Thyroid gland (tissue), 4 donors: ENCODE measurements at regions not wholly inside any gene's neighbourhood (a gene's known extent, or its start where the extent isn't known, plus 50 kb on each side); places are given as distances from the start of the nearest gene placed in this dataset.

ENCODE experiments used
- POLR2A ChIP-seq, 2 donors: fragments of 450-650 bp; IDR thresholded peaks; one replicate each; pipeline ENCODE4 v1.6.1; 2017; ENCODE audit warnings: antibody characterized with exemption in 2 of 2, mild to moderate bottlenecking in 2 of 2, moderate library complexity in 1 of 2
- TF ChIP-seq, protein P1 (sequence below), 6 experiments: fragments of 200-600 bp in 3 of 6; fragments of 450-650 bp in 3 of 6; sonication (generic) in 3 of 6; IDR thresholded peaks; one replicate each; pipeline ENCODE4 v1.5.1; 2016 to 2019; ENCODE audit warnings: antibody characterized with exemption in 6 of 6, mild to moderate bottlenecking in 2 of 6, inconsistent platforms in 1 of 6, moderate library complexity in 1 of 6

DNA sequence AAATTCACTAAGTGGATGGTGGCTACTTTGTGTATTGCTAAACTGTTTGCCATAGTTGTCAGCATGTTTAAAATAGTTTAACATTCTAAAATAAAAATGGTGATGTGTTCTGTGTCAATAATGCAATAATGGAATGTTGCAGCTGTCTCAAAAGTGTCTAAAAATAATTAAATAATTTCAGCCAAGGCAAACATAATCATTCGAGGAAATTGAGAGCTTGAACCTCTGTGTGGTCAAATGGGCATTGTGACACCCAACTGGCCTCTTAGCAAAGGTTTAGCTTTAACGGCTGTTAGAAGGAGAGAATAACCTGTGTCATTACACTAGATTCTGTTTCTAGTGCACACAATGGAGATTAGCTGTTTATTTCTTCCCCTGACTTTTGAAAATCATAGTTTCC is 278.5 kb downstream of the TMEM167A start:
- TF ChIP-seq, protein P1, sequence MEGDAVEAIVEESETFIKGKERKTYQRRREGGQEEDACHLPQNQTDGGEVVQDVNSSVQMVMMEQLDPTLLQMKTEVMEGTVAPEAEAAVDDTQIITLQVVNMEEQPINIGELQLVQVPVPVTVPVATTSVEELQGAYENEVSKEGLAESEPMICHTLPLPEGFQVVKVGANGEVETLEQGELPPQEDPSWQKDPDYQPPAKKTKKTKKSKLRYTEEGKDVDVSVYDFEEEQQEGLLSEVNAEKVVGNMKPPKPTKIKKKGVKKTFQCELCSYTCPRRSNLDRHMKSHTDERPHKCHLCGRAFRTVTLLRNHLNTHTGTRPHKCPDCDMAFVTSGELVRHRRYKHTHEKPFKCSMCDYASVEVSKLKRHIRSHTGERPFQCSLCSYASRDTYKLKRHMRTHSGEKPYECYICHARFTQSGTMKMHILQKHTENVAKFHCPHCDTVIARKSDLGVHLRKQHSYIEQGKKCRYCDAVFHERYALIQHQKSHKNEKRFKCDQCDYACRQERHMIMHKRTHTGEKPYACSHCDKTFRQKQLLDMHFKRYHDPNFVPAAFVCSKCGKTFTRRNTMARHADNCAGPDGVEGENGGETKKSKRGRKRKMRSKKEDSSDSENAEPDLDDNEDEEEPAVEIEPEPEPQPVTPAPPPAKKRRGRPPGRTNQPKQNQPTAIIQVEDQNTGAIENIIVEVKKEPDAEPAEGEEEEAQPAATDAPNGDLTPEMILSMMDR (IDR thresholded peaks at IDR 0.05), result no peak
- TF ChIP-seq POLR2A (IDR thresholded peaks at IDR 0.05), result no peak
